Upper lobe of left lung (tissue), 4 donors: ENCODE measurements at regions not wholly inside any gene's neighbourhood (a gene's known extent, or its start where the extent isn't known, plus 50 kb on each side); places are given as distances from the start of the nearest gene placed in this dataset.

ENCODE experiments used
- CTCF ChIP-seq, 6 experiments: fragments of 450-650 bp in 4 of 6; fragments of 200-600 bp in 2 of 6; sonication (generic) in 2 of 6; IDR thresholded peaks; one replicate each; pipeline ENCODE4 v1.5.1; 2016 to 2019; ENCODE audit warnings: antibody characterized with exemption in 6 of 6
- POLR2A ChIP-seq, 4 donors: fragments of 450-650 bp; IDR thresholded peaks; one replicate each; pipeline ENCODE4 v1.5.1; 2016 to 2017; ENCODE audit warnings: antibody characterized with exemption in 4 of 4, mild to moderate bottlenecking in 2 of 4
- POLR2AphosphoS5 ChIP-seq, 2 donors: sonication (generic); formaldehyde crosslinking; IDR thresholded peaks; one replicate each; pipeline ENCODE4 v1.5.1; 2017; ENCODE audit warnings: antibody characterized with exemption in 2 of 2

- TF ChIP-seq CTCF (IDR thresholded peaks at IDR 0.05) (no peak), POLR2A (IDR thresholded peaks at IDR 0.05) (no peak), POLR2AphosphoS5 (IDR thresholded peaks at IDR 0.05) (no peak)
Observed at GRCh38 chr2:59680863-59681262, 872.6 kb downstream of the BCL11A start.
